Hematopoietic multipotent progenitor cell treated with erythropoietin and hydrocortisone succinate and interleukin-3 and kit ligand, for 17 days (in vitro differentiated cells): ENCODE measurements at regions not wholly inside any gene's neighbourhood (a gene's known extent, or its start where the extent isn't known, plus 50 kb on each side); places are given as distances from the start of the nearest gene placed in this dataset.
"Not testable (repeated sequence)": the region's sequence is repeated elsewhere in the genome, so short reads cannot be mapped to it uniquely, and the experiment has no call there.

Experiments used
- DNase-seq: peaks from one replicate; pipeline ENCODE4 v3.0.0-alpha.2; 2015; ENCODE audit warnings: low spot score

GRCh38 chr10:56469482-56469881 lies 108.4 kb upstream of the ZWINT start:
- DNase-seq: no peak

- DNase-seq: no peak
Observed at GRCh38 chr10:56466005-56466404, 104.9 kb upstream of the ZWINT start.

DNA sequence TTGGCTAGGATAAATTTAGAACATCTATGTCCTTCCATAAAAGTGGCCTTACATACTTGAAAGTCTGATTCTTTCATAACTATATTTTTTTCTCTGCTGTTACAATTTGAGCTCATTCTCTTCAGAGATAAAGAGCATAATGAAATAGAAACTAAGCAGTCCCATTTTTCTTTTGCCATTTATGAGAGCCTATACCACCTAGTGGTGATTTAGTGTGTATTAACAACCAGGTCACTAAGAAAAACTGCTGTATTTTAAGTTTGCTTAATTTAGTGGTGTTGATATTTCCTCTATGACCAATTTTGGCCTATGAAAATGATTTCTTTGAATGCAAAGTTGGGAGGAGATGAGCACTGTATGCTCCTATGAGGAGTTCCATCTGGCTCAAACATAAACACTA lies 88.7 kb upstream of the ZWINT start:
- DNase-seq: no peak

DNA sequence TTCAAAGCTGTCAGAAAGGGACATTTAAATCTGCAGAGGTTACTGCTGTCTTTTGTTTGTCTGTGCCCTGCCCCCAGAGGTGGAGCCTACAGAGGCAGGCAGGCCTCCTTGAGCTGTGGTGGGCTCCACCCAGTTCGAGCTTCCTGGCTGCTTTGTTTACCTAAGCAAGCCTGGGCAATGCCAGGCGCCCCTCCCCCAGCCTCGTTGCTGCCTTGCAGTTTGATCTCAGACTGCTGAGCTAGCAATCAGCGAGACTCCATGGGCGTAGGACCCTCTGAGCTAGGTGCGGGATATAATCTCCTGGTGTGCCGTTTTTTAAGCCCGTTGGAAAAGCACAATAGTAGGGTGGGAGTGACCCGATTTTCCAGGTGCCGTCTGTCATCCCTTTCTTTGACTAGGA lies 86.6 kb upstream of the ZWINT start:
- not testable (repeated sequence) for DNase-seq

DNA sequence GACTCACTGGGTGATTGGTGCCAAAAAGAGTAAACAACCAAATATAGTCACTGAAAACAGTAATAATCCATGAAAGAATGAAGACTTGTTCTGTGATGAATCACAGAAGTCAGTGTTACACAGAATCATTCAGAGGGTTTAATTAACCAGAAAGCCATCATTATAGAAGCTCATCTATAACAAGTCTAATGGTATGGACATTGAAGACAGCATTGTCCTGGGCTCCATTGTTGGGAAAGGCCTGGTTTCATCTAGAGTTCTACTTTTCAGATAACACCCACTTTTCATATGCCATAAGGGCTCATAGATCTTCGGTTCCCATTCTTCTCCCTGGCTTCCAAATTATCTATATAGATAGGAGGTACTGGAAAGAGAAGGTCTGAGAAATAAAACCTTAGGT lies 80.3 kb upstream of the ZWINT start:
- DNase-seq: not testable (repeated sequence)
